Stimulated activated naive CD4-positive, alpha-beta T cell treated with Interleukin-2 at 50 U/mL for 16 hours (primary cell): ENCODE measurements at regions not wholly inside any gene's neighbourhood (a gene's known extent, or its start where the extent isn't known, plus 50 kb on each side); places are given as distances from the start of the nearest gene placed in this dataset.

Experiments
- DNase-seq: peaks from one replicate; lab custom pipeline; 2025; lab: John Stamatoyannopoulos, UW

DNA sequence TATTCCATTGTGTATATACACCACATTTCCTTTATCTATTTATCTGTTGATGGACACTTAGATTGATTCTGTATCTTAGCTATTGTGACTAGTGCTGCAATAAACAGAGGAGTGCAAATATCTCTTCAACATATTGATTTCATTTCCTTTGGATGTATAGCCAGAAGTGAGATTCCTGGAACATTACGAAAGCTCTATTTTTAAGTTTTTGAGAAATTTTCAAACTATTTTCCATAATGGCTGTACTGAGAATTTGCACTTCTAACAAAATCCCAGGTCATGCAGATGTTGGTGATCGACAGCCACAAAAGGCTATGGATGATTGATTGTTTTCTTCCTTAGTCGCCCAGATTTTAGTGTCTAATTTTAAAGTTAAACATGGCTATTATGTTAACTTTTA is 132.7 kb upstream of the MTAP start:
- no peak for DNase-seq

GRCh38 chr9:21670374-21670773 is 132.1 kb upstream of the MTAP start:
- no peak for DNase-seq

GRCh38 chr9:21672140-21672539 is 130.3 kb upstream of the MTAP start:
- DNase-seq, result no peak

DNA sequence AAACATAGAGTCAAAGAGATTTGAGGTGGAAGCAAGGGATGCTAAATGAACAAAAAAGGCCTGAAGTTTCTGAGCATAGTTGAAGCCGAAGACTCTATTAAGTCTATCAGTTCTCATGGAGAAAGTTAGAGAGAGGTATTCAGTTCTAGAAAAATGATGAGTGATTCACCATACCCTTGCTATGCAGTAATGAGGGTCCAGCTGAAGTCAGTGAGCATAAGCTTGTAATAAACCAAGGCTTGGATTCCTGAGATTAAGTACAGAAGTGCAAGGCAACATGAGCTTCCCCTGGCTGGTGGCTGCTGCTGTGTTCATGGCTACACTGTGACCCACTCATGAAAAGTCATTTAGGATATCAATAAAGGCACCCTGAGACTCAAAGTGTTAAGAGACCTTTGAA is 129.7 kb upstream of the MTAP start:
- no peak for DNase-seq

DNA sequence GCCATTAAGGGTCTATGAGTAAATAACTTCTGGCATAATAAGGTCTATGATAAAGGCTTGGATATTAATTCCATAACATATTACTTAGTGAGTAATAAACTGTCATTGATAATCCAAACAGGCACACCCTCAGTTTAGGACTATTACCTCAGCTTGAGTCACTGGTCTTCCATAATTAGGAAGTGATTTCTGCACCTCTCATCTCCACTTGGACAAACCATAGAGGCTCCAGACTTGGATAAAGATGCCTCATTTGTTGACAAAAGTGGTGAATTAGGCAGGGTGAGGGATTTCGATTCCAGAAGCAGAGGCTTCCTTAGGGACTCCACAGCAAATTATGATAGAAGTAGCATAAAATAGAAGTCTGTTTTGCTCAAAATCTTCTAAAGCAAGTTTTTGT is 127.5 kb upstream of the MTAP start:
- DNase-seq, result no peak

DNA sequence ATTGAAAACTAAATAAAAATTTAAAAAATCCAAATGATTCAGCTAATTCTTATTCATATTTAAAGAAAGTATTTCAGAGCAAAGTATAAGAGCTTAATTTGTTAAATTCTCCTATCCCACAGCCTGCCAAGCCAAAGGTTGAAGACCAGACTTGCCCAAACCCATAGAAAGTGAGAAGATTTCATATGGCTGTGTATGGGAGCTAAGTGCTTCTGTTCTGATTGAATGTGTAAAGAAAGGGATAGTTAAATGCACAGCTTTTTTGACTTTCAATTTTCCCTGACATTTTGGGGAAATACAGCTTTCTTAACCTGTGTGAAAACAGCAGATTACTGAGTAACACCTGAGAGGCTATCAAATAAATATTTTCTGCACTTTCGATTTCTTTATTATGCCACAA is 125.0 kb upstream of the MTAP start:
- DNase-seq, result no peak

DNA sequence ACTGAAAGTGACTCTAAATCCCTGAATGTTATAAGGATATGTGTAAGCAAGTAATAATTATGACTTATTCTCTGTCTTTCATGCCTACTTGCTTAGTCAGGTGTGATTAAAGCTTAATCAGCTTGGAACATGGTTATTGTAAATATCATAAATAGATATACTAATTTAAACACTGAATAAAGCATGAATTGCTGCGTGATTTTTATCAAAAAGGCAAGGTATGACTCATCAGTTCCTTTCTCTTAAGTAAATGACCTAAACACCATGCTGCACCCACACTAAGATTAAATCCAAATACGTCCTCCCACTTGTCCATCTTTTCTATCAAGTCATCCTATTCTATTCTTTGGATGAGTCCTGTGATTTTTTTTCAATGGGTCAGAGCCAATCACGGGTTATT is 124.6 kb upstream of the MTAP start:
- DNase-seq, result no peak

DNA sequence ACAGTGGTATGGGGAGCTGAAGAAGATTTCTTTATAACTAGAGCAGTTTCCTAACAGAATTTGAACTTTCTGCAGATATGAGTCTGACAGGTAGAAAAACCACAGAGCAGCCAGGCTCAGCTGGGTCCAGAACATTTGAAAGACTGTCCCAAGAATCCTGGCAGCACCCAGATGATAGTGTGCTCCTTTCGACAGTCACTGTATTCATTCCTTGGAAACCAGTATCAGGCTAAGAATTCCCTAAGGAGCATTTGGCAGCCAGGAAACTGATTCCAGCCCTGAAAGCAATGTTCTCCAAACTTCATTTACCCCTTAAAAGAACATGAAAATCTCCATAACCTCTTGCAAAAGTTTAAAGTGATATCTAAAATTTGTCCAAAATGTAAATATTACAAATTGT is 123.0 kb upstream of the MTAP start:
- DNase-seq, result no peak

- DNase-seq, result no peak
Measured at GRCh38 chr9:21680590-21680989, 121.8 kb upstream of the MTAP start.

DNA sequence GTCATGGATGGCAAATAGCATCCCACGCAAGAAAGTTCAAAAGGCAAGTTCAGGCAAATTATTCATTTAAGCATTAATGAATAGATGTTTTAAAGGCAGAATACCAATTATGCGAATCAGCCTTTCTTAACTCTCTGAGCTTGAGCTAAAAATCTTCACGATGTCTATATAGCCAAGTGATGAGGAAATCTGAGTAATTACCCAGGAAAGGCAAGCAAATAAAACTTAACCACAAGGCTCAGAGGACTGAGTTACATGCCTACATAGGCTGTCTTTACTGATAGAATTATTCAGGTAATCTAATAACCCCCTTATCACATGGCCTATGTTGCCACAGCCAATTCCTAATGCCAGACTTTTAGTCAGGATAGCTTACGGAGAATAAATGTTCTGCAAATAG is 120.8 kb upstream of the MTAP start:
- DNase-seq, result no peak

DNA sequence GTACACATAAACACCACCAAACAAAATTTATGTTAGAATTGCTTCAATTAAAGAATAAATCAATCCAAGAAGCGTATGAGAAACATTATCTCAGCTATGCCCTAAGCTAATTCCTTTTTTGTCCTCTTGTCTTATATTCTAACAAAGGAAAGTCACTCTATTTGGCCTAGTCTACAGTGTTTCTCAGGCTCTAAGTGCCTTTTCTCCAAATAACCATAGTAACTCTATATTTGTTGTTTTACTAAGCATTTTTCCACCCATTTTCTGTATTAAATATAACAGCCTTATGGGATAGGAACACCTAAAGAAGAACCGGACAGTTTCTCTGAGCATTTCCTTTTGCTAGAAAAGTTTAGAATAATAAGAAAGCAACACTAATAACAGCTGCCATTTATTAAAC is 120.1 kb upstream of the MTAP start:
- no peak for DNase-seq

DNA sequence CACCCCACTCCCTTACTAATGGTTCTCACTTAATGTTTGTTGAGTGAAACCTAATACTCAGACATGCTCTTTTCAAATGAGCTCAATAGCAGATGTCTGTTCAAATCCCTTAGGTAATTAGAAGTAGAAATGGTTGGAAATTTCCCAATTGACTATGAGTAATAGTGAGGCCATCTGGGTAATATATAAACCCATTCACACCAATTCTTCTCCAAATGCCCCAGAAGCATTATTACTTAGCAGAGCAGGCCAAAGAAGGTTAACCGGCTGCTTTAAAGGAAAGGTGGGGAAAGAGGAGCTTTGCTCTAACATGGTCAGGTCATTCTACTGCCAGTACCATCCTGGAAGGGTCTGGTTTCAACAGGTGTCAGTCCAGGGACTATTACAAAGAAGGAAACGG is 119.5 kb upstream of the MTAP start:
- no peak for DNase-seq

- no peak for DNase-seq
Measured at GRCh38 chr9:21683484-21684175, 118.8 kb upstream of the MTAP start.

DNA sequence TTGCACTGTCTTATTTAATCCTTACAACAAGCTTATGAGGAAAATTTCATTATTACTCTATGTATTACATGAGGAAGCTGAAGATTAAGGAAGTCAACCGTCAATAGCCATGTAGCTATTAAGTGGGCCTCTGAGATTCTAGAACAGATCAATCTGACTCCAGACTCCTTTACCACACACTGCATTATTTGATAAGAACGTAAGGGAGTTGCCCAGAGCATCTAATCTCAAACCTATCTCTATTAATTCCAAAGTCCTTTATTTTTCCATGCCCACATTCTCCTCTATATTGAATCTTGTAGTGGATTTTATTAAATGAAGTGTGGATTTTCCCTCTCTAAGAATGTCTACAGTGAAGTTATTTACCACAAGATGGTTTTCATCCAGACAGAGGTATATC is 118.2 kb upstream of the MTAP start:
- no peak for DNase-seq

DNA sequence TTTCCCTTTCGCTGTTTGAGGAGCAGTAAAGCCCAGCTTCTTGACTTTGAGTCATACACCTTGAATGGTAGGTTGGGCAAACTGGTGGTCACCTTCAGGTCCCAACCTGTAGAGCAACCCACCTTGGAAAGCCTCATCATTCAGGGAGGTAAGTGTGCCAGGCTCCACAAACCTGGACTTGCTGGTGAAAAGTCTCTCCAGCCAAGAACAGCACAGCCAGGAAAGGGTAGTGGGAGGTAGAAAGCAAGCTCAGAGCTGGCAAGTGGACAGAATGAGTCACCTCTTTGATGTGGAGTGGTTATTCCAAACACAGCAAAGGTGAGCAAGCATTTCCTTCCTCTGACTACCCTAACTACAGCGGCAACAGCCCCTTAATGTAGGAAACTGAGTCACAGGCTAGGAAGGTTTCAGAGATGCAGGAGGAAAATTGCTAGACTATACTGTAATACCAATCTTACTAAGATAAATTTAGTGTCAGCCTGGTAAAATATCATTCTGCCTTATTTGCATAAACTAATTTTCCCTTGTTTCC is 117.5 kb upstream of the MTAP start:
- peak; percentile 33 for DNase-seq

GRCh38 chr9:21685502-21685901 is 116.9 kb upstream of the MTAP start:
- DNase-seq, result no peak

GRCh38 chr9:21686738-21687137 is 115.7 kb upstream of the MTAP start:
- DNase-seq, result no peak

- no peak for DNase-seq
Measured at GRCh38 chr9:21687351-21687750, 115.1 kb upstream of the MTAP start.

- no peak for DNase-seq
Measured at GRCh38 chr9:21688108-21689102, 114.0 kb upstream of the MTAP start.

DNA sequence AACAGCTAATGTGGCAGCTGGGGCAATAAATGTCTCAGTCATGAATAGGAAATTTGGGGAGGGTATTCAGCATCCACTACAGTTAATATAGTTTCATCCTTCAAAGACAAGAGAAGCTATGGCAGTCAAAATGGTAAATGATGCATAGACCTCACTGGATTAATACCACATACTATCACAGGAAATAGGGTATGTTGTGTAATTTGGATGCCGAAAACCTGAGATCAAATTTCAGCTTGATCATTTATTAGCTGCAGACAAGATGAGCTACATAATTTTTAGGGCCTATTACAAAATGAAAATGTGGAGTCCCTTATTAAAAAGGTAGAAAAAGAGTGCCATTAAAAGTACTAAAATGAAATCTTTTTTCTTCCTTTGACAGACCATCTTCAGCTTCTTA is 112.6 kb upstream of the MTAP start:
- DNase-seq, result no peak

- no peak for DNase-seq
Measured at GRCh38 chr9:21690561-21690960, 111.9 kb upstream of the MTAP start.

- no peak for DNase-seq
Measured at GRCh38 chr9:21692390-21692789, 110.0 kb upstream of the MTAP start.

GRCh38 chr9:21694424-21694823 is 108.0 kb upstream of the MTAP start:
- DNase-seq, result no peak
